PC-9 (cell line): ENCODE measurements at regions not wholly inside any gene's neighbourhood (a gene's known extent, or its start where the extent isn't known, plus 50 kb on each side); places are given as distances from the start of the nearest gene placed in this dataset.

Experiments used
- BruUV-seq: library from RNA; stranded (reverse); fragments of 400-500 nt; replicated peaks from 2 replicates; lab custom pipeline; 2021; lab: Mats Ljungman, UMichigan
- CTCF ChIA-PET: fragments of 300-600 bp; sonication (Branson Sonifier 250); formaldehyde crosslinking; loops from one replicate; lab custom pipeline; 2022; ENCODE audit warnings: antibody characterized with exemption; lab: Charles Lee
- POLR2A ChIA-PET: fragments of 300-600 bp; sonication (Branson Sonifier 250); formaldehyde crosslinking; loops from one replicate; lab custom pipeline; 2022; ENCODE audit warnings: antibody characterized with exemption; ENCODE audit not compliant: unreplicated experiment; lab: Charles Lee
- DNase-seq, 2 experiments: peaks; one replicate each; pipeline versions ENCODE4 v3.0.0 to v3.0.0-alpha.2; 2015 to 2022; ENCODE audit warnings: mixed read lengths in 1 of 2
- H2AFZ ChIP-seq: fragments of 200-600 bp; sonication (generic); 2 replicates; pipeline ENCODE4 v1.8.1; 2017; ENCODE audit warnings: antibody characterized with exemption
- H3F3A ChIP-seq: fragments of 200-600 bp; sonication (generic); 2 replicates; pipeline ENCODE4 v1.8.1; 2017; ENCODE audit warnings: antibody characterized with exemption, mild to moderate bottlenecking, low read depth; ENCODE audit not compliant: insufficient read depth
- H3K27ac ChIP-seq: fragments of 200-600 bp; sonication (generic); 2 replicates; pipeline ENCODE4 v1.6.1; 2016; ENCODE audit warnings: mixed run types
- H3K27me3 ChIP-seq: fragments of 200-600 bp; sonication (generic); 2 replicates; pipeline ENCODE4 v1.6.1; 2016; ENCODE audit warnings: low read depth, mixed run types; ENCODE audit not compliant: insufficient read depth
- H3K36me3 ChIP-seq: fragments of 200-600 bp; sonication (generic); 2 replicates; pipeline ENCODE4 v1.6.1; 2016; ENCODE audit warnings: low read depth, mixed run types
- H3K4me1 ChIP-seq: fragments of 200-600 bp; sonication (generic); replicated peaks from 2 replicates; pipeline ENCODE4 v1.6.1; 2016; ENCODE audit warnings: mixed run types; ENCODE audit not compliant: insufficient read depth
- H3K4me2 ChIP-seq: fragments of 200-600 bp; sonication (generic); 2 replicates; pipeline ENCODE4 v1.6.1; 2017; ENCODE audit warnings: mixed run types
- H3K4me3 ChIP-seq: fragments of 200-600 bp; sonication (generic); 2 replicates; pipeline ENCODE4 v1.6.1; 2016; ENCODE audit warnings: mixed run types
- H3K79me2 ChIP-seq: fragments of 200-600 bp; sonication (generic); 2 replicates; pipeline ENCODE4 v1.6.1; 2017; ENCODE audit warnings: low read depth, mixed run types
- H3K9me2 ChIP-seq: fragments of 200-600 bp; sonication (generic); 2 replicates; pipeline ENCODE4 v1.8.1; 2017; ENCODE audit warnings: mild to moderate bottlenecking; ENCODE audit not compliant: insufficient read depth
- H3K9me3 ChIP-seq: fragments of 200-600 bp; sonication (generic); 2 replicates; pipeline ENCODE4 v1.8.1; 2016; ENCODE audit warnings: low read depth; ENCODE audit not compliant: insufficient read depth
- H4K20me1 ChIP-seq: fragments of 200-600 bp; sonication (generic); 2 replicates; pipeline ENCODE4 v1.8.1; 2017; ENCODE audit not compliant: insufficient read depth
- CTCF ChIP-seq: fragments of 200-600 bp; sonication (generic); conservative IDR thresholded peaks from 2 replicates; pipeline ENCODE4 v1.6.1; 2017; ENCODE audit warnings: mixed run types, antibody characterized with exemption, mild to moderate bottlenecking, moderate library complexity
- EZH2 ChIP-seq: fragments of 200-600 bp; sonication (generic); IDR thresholded peaks from 2 replicates; pipeline ENCODE4 v1.8.0; 2017; ENCODE audit warnings: antibody characterized with exemption, low read depth
- intact Hi-C: fragments of 100-400 bp; cut with micrococcal nuclease; formaldehyde crosslinking; loops from one replicate; pipeline ENCODE4 v1.10.0; 2022; ENCODE audit not compliant: unreplicated experiment

GRCh38 chr7:42494199-42494710, 257.2 kb upstream of the GLI3 start:
- H3K4me2 ChIP-seq = no peak overlapping the region
- H3K4me1 ChIP-seq = no peaks in the 10 kb centered on the region
- H3K9me3 ChIP-seq = no peaks in the 10 kb centered on the region
- H2AFZ ChIP-seq = no peak overlapping the region
- H3K27me3 ChIP-seq = peaks cover 10% of the 10 kb centered on the region; the same call in 1 of the 2 replicates
- no peaks in the 10 kb centered on the region for H3K36me3 ChIP-seq
- intact Hi-C loops = no loop called here
- no peak for DNase-seq
- TF ChIP-seq EZH2 (no peak), CTCF (no peak)
- no peak overlapping the region for H3K4me3 ChIP-seq
- POLR2A ChIA-PET = no interaction called here
- no peaks in the 10 kb centered on the region for H4K20me1 ChIP-seq
- no peaks in the 10 kb centered on the region for H3K79me2 ChIP-seq
- no peaks in the 10 kb centered on the region for H3K9me2 ChIP-seq
- CTCF ChIA-PET = no interaction called here
- H3F3A ChIP-seq = no peaks in the 10 kb centered on the region
- no peak overlapping the region for H3K27ac ChIP-seq
- no TSS peak for BruUV-seq

GRCh38 chr7:42493436-42494198, 256.6 kb upstream of the GLI3 start:
- H3K4me2 ChIP-seq = no peak overlapping the region
- ChIA-PET CTCF (interaction anchor here (0.6 kb wide), 1 partner anchor 465 kb away, joined by 5 read pairs; no protein-coding TSS in a partner anchor), POLR2A (no interaction called here)
- H3K27me3 ChIP-seq = peaks cover 10% of the 10 kb centered on the region; the same call in 1 of the 2 replicates
- no peak for TF ChIP-seq EZH2
- TF ChIP-seq CTCF = no peak
- no peaks in the 10 kb centered on the region for H3F3A ChIP-seq
- H2AFZ ChIP-seq = no peak overlapping the region
- no peaks in the 10 kb centered on the region for H3K4me1 ChIP-seq
- H3K9me2 ChIP-seq = no peaks in the 10 kb centered on the region
- intact Hi-C loops = no loop called here
- H3K27ac ChIP-seq = no peak overlapping the region
- H3K79me2 ChIP-seq = no peaks in the 10 kb centered on the region
- H3K9me3 ChIP-seq = no peaks in the 10 kb centered on the region
- H3K4me3 ChIP-seq = no peak overlapping the region
- H3K36me3 ChIP-seq = no peaks in the 10 kb centered on the region
- no TSS peak for BruUV-seq
- no peaks in the 10 kb centered on the region for H4K20me1 ChIP-seq
- no peak for DNase-seq

GRCh38 chr7:42492920-42493319, 255.9 kb upstream of the GLI3 start:
- DNase-seq = no peak
- BruUV-seq = no TSS peak
- peaks cover 10% of the 10 kb centered on the region; the same call in 1 of the 2 replicates for H3K27me3 ChIP-seq
- H4K20me1 ChIP-seq = no peaks in the 10 kb centered on the region
- no peaks in the 10 kb centered on the region for H3K79me2 ChIP-seq
- H3K4me2 ChIP-seq = no peak overlapping the region
- POLR2A ChIA-PET = no interaction called here
- no peaks in the 10 kb centered on the region for H3K9me2 ChIP-seq
- H3K4me3 ChIP-seq = no peak overlapping the region
- no peaks in the 10 kb centered on the region for H3K4me1 ChIP-seq
- CTCF ChIA-PET = no interaction called here
- no peak for TF ChIP-seq CTCF
- no peak for TF ChIP-seq EZH2
- H3K36me3 ChIP-seq = no peaks in the 10 kb centered on the region
- intact Hi-C loops = no loop called here
- H2AFZ ChIP-seq = no peak overlapping the region
- no peaks in the 10 kb centered on the region for H3K9me3 ChIP-seq
- no peaks in the 10 kb centered on the region for H3F3A ChIP-seq
- no peak overlapping the region for H3K27ac ChIP-seq
